OCI-LY3 (cell line): ENCODE measurements at regions not wholly inside any gene's neighbourhood (a gene's known extent, or its start where the extent isn't known, plus 50 kb on each side); places are given as distances from the start of the nearest gene placed in this dataset.

ENCODE experiments used
- H2AFZ ChIP-seq: fragments of 200-600, 300-600 bp; shearing (Covaris generic); 2 replicates; pipeline ENCODE4 v1.6.0; 2014; ENCODE audit warnings: antibody characterized with exemption, low read depth, low read length
- H3K27ac ChIP-seq: fragments of 200-600, 300-600 bp; sonication (generic); 2 replicates; pipeline ENCODE4 v1.5.1; 2014; ENCODE audit warnings: mild to moderate bottlenecking, low read length, moderate library complexity, mixed read lengths
- H3K27me3 ChIP-seq: fragments of 200-600, 300-600 bp; sonication (generic); 2 replicates; pipeline ENCODE4 v1.6.1; 2014; ENCODE audit warnings: low read depth, low read length, mixed read lengths
- H3K36me3 ChIP-seq: fragments of 200-600, 300-600 bp; sonication (generic); replicated peaks from 2 replicates; pipeline ENCODE3; 2014; ENCODE audit warnings: low read depth, low read length, mixed read lengths
- H3K4me1 ChIP-seq: fragments of 300-600, 200-600 bp; sonication (generic); 2 replicates; pipeline ENCODE4 v1.6.1; 2014; ENCODE audit warnings: low read length, mixed read lengths
- H3K4me2 ChIP-seq: fragments of 200-600, 300-600 bp; sonication (generic); 2 replicates; pipeline ENCODE4 v1.6.1; 2014; ENCODE audit warnings: low read length, mixed read lengths
- H3K4me3 ChIP-seq: fragments of 300-600, 200-600 bp; sonication (generic); 2 replicates; pipeline ENCODE4 v1.5.1; 2014; ENCODE audit warnings: antibody characterized with exemption, mild to moderate bottlenecking, low read length, moderate library complexity
- H3K79me2 ChIP-seq: fragments of 300-600, 200-600 bp; shearing (Covaris generic); 2 replicates; pipeline ENCODE4 v1.6.1; 2014; ENCODE audit warnings: mild to moderate bottlenecking, low read length, mixed read lengths
- H3K9ac ChIP-seq: fragments of 300-600, 200-600 bp; shearing (Covaris generic); 2 replicates; pipeline ENCODE4 v1.6.0; 2014; ENCODE audit warnings: mild to moderate bottlenecking, low read length, moderate library complexity
- H3K9me3 ChIP-seq: fragments of 200-600, 300-600 bp; shearing (Covaris generic); 2 replicates; pipeline ENCODE4 v1.6.1; 2014; ENCODE audit warnings: low read length, mixed read lengths; ENCODE audit not compliant: insufficient read depth
- H4K20me1 ChIP-seq: fragments of 200-600, 300-600 bp; sonication (generic); 2 replicates; pipeline ENCODE4 v1.6.1; 2016; ENCODE audit warnings: low read length, mixed read lengths; ENCODE audit not compliant: insufficient read depth
- EZH2phosphoT487 ChIP-seq: fragments of 200-600 bp; shearing (Covaris generic); IDR thresholded peaks from 2 replicates; pipeline ENCODE4 v1.6.1; 2018; ENCODE audit warnings: antibody characterized with exemption, mixed run types, low read depth
- TF ChIP-seq, protein P1 (sequence below): fragments of 200-600, 300-600 bp; sonication (generic); IDR thresholded peaks from 2 replicates; pipeline ENCODE4 v1.5.1; 2014; ENCODE audit warnings: antibody characterized with exemption, low read length, low read depth

DNA sequence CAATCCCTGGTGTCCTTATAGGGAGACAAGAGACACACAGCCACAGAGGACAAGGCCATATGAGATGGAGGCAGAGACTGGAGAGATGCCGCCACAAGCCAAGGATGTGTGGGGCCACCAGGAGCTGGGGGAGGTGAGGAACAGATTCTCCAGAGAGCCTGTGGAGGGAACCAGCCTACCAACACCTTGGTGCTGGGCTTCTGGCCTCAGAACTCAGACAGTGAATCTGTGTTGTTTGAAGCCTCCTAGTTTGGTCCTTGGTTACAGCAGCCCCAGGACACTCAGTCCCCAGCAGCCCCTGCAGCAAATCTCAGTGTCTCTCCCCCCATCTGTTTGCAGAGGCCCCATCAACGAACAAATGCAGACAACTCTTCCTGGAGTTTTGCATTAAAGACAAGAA is 73.2 kb upstream of the BHLHE23 start:
- no peaks in the 10 kb centered on the region for H3K4me1 ChIP-seq
- 0 out of 2 replicates have a peak, but pooled peaks cover 2% of the 10 kb centered on the region for H3K9me3 ChIP-seq
- no peak overlapping the region for H3K4me2 ChIP-seq
- TF ChIP-seq, protein P1, sequence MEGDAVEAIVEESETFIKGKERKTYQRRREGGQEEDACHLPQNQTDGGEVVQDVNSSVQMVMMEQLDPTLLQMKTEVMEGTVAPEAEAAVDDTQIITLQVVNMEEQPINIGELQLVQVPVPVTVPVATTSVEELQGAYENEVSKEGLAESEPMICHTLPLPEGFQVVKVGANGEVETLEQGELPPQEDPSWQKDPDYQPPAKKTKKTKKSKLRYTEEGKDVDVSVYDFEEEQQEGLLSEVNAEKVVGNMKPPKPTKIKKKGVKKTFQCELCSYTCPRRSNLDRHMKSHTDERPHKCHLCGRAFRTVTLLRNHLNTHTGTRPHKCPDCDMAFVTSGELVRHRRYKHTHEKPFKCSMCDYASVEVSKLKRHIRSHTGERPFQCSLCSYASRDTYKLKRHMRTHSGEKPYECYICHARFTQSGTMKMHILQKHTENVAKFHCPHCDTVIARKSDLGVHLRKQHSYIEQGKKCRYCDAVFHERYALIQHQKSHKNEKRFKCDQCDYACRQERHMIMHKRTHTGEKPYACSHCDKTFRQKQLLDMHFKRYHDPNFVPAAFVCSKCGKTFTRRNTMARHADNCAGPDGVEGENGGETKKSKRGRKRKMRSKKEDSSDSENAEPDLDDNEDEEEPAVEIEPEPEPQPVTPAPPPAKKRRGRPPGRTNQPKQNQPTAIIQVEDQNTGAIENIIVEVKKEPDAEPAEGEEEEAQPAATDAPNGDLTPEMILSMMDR: no peak
- TF ChIP-seq EZH2phosphoT487: no peak
- H3K36me3 ChIP-seq: no peaks in the 10 kb centered on the region
- peaks cover 10% of the 10 kb centered on the region; the same call in 1 of the 2 replicates for H3K27me3 ChIP-seq
- no peak overlapping the region for H3K27ac ChIP-seq
- H2AFZ ChIP-seq: no peak overlapping the region
- H3K4me3 ChIP-seq: no peak overlapping the region
- peaks cover 4% of the 10 kb centered on the region; the same call in 1 of the 2 replicates for H4K20me1 ChIP-seq
- H3K9ac ChIP-seq: no peak overlapping the region
- no peaks in the 10 kb centered on the region for H3K79me2 ChIP-seq

DNA sequence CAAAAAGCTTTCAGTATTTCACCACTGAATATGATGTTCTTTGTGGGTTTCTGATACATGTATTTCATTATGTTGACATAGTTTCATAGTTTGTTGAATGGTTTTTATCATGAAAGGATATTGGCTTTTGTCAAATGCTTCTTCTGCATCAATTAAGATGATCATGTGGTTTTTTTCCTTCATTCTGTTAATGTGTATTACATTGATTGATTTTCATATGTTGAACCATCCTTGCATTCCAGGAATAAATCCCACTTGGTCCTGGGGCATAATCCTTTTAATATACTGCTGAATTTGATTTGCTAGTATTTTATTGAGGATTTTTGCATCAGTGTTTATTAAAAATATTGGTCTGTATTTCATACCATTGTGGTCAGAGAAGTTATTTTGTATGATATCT is 70.9 kb upstream of the BHLHE23 start:
- Histone ChIP-seq H3K4me1 (no peaks in the 10 kb centered on the region), H3K9ac (no peak overlapping the region), H3K4me3 (no peak overlapping the region), H3K4me2 (no peak overlapping the region), H3K27ac (no peak overlapping the region), H4K20me1 (peaks cover 4% of the 10 kb centered on the region; the same call in 1 of the 2 replicates), H3K36me3 (no peaks in the 10 kb centered on the region), H3K79me2 (no peaks in the 10 kb centered on the region), H2AFZ (no peak overlapping the region), H3K27me3 (peaks cover 10% of the 10 kb centered on the region; the same call in 1 of the 2 replicates), H3K9me3 (0 out of 2 replicates have a peak, but pooled peaks cover 2% of the 10 kb centered on the region)
- TF ChIP-seq, protein P1: no peak
- no peak for TF ChIP-seq EZH2phosphoT487

DNA sequence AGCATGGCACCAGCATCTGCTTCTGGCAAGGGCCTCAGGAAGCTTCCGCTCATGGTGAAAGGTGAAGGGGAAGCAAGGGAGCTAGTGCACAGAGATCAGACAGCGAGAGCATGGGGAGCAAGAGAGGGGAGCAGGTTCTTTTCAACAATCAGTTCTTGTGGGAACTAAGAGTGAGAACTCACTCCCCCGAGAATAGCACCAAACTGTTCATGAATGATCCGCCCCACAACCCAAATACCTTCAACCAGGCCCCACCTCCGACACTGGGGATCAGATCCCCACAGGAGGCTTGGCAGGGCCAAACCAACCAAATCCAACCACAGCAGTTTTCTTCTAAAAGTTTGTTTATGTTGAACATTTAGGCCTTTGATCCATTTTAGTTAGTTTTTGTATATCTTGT is 69.7 kb upstream of the BHLHE23 start:
- H3K9ac ChIP-seq: no peak overlapping the region
- no peak overlapping the region for H3K4me3 ChIP-seq
- H3K79me2 ChIP-seq: no peaks in the 10 kb centered on the region
- peaks cover 10% of the 10 kb centered on the region; the same call in 1 of the 2 replicates for H3K27me3 ChIP-seq
- no peaks in the 10 kb centered on the region for H3K4me1 ChIP-seq
- H4K20me1 ChIP-seq: 0 out of 2 replicates have a peak, but pooled peaks cover 3% of the 10 kb centered on the region
- no peak overlapping the region for H2AFZ ChIP-seq
- TF ChIP-seq EZH2phosphoT487: no peak
- no peaks in the 10 kb centered on the region for H3K36me3 ChIP-seq
- H3K4me2 ChIP-seq: no peak overlapping the region
- H3K27ac ChIP-seq: no peak overlapping the region
- 0 out of 2 replicates have a peak, but pooled peaks cover 2% of the 10 kb centered on the region for H3K9me3 ChIP-seq

DNA sequence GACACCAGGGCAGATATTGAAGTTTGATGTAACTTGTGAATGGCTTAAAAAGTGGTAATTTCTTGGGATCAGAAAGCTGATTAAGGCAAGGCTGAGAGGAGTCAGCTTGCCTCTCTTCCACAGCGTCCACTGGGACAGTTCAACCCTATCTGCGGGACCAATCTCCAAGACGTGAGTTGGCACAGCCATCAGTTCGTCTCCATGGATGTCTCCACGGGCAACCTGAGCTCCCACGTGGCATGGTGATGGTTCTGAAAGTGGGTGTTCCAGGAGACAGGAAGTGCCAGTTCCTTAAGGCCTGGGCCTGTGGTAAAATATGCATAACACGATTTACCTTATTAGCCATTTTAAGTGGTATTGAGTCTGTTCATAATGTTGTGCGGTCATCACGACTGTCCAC is 67.9 kb upstream of the BHLHE23 start:
- Histone ChIP-seq H3K27me3 (peaks cover 10% of the 10 kb centered on the region; the same call in 1 of the 2 replicates), H3K79me2 (no peaks in the 10 kb centered on the region), H3K4me3 (no peak overlapping the region), H3K27ac (no peak overlapping the region), H4K20me1 (no peaks in the 10 kb centered on the region), H3K36me3 (no peaks in the 10 kb centered on the region), H3K4me2 (no peak overlapping the region), H2AFZ (no peak overlapping the region), H3K4me1 (no peaks in the 10 kb centered on the region), H3K9ac (no peak overlapping the region), H3K9me3 (0 out of 2 replicates have a peak, but pooled peaks cover 2% of the 10 kb centered on the region)
- TF ChIP-seq, protein P1: no peak
- no peak for TF ChIP-seq EZH2phosphoT487
